GM19468 (cell line): ENCODE measurements at regions not wholly inside any gene's neighbourhood (a gene's known extent, or its start where the extent isn't known, plus 50 kb on each side); places are given as distances from the start of the nearest gene placed in this dataset.
"Not testable (repeated sequence)": the region's sequence is repeated elsewhere in the genome, so short reads cannot be mapped to it uniquely, and the experiment has no call there.

Source experiments
- ATAC-seq: cut with Tn5 transposase; IDR thresholded peaks from one replicate; pipeline ENCODE4 v1.9.1; 2021; ENCODE audit warnings: mild to moderate bottlenecking, moderate library complexity, moderate number of reproducible peaks; ENCODE audit not compliant: unreplicated experiment; ENCODE audit errors: extremely low read depth

- ATAC-seq: no peak
Observed at GRCh38 chr13:19362946-19363510, 181.4 kb upstream of the TUBA3C start.

DNA sequence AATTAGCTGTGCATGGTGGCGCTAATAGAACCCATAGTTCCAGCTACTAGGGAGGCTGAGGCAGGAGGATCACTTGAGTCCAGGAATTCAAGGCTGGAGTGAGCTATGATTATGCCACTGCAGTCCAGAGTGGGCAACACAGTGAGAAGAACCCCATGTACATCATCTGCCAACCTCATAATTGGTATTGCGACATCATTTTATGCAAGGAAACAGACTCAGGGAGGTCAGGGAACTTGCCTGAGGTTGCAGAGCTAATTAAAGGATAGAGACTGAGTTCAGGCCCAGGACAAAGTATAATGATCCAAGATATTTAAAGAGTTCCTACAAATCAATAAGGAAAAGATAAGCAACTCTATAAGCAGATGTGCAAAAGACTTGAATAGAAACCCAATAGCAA lies 178.1 kb upstream of the TUBA3C start:
- not testable (repeated sequence) for ATAC-seq

GRCh38 chr13:19345916-19346422 lies 164.3 kb upstream of the TUBA3C start:
- no peak for ATAC-seq

- no peak for ATAC-seq
Observed at GRCh38 chr13:19345158-19345557, 163.5 kb upstream of the TUBA3C start.

DNA sequence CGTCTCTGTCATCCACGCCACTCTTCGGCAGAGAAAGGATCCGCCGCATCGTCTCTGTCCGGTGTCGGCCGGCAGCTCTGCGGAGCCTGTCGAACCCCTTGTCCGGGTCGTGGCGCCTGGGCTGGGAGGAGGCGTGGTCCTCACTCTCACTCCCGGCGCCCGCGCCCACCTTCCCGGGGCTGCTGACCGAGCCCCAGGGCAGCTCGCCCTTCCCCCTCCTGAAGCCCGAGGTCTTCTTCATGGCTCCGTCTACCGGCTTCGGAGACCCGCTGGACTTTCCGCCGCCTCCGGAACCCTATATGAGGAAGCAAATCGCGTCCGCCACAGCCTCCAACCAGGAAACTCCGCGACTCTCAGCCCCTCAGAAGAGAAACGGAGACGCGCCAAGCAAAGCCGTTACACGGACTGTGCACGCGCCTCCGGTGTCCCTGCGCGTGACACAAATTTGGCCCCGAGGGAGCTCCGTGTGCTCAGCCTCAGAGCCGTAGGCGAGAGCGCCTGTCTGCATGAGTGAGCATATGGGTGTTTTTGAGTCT lies 163.0 kb upstream of the TUBA3C start:
- peak; percentile 50 for ATAC-seq

- ATAC-seq: no peak
Observed at GRCh38 chr13:19332378-19332777, 150.8 kb upstream of the TUBA3C start.

GRCh38 chr13:19329365-19329764 lies 147.7 kb upstream of the TUBA3C start:
- no peak for ATAC-seq

DNA sequence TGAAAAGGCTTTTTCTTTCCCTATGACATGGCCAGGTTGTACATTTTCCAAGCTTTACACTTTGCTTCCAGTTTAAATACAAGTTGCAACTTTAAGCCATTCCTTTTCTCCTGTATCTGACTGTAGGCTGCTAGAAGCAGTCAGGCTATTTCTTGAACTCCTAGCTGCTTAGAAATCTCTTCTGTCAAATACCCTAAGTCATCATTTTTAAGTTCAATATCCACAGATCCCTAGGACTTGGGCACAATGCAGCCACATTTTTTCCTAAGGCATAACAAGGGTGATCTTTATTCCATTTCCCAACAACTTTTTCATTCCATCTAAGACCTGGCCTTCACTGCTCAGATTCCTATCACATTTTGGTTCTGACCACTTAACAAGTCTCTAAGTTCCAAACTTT lies 142.7 kb upstream of the TUBA3C start:
- ATAC-seq: no peak

- no peak for ATAC-seq
Observed at GRCh38 chr13:19321222-19321621, 139.6 kb upstream of the TUBA3C start.

DNA sequence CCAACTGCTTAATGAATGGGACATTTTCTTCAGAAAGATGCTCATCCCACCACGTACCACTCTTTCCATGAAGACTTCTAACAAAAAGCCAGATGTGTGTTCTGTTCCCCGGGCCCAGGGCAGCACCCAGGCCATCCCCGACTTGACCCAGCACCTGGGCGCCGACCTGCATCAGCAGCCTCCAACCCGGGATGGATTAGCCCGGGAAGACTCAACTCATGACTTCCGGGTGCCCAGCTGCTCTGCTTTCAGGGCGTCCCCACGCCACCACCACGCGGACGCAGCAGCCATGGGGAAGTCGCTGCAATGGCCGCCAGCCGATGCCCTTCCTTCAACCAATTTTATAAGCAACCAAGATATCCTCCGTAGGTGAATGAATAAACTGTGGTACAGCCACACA lies 123.8 kb upstream of the TUBA3C start:
- ATAC-seq: no peak

DNA sequence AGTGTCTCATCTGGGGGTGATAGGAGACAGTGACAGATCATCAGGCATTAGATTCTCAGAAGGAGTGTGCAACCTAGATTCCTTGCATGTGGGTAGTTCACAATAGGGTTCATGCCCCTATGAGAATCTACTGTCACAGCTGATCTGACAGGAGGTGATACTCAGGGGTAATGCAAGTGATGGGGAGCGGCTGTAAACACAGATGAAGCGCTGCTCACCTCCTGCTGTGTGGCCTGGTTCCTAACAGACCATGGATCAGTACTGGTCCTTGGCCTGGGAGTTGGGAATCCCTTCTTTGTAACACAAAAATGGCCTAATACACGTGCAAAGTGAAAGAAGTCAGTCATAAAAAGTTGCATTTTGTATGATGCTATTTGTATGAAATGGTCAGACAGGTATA lies 107.6 kb upstream of the TUBA3C start:
- ATAC-seq: no peak

DNA sequence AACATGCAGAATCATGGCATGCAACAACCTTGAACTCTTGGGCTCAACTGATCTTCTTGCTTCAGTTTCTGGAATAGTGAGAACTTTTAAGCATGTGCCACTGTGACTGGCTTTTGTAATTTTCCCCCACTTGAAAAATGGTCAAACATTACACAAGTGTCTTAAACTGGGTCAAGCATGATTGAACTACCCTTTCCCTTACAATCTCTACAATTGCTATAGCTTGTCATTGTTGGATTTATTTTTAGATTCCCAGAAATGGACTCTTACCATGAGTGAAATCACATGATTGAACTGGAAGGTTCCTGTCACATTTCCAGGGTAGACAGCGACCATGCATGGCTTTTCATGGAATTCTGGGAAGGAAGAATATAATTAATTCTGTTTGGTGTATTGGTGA lies 102.2 kb upstream of the TUBA3C start:
- ATAC-seq: no peak

DNA sequence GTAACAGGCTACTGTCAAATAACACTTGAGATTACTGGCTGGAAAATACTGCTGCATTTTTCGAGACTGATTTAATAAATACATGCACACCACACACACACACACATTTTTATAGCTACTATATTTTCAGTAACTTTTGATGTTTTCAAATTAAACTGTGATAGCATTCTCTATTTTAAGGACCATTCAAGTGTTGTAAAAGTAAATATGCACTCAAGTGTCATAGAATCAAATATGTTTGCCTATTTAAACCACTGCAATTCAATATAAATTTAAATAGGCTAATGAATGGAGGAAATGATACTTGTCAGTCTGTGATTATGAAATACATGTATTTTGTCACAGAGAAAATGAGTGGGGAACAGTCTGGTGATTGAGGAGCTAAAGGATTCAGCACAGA lies 86.7 kb upstream of the TUBA3C start:
- no peak for ATAC-seq

DNA sequence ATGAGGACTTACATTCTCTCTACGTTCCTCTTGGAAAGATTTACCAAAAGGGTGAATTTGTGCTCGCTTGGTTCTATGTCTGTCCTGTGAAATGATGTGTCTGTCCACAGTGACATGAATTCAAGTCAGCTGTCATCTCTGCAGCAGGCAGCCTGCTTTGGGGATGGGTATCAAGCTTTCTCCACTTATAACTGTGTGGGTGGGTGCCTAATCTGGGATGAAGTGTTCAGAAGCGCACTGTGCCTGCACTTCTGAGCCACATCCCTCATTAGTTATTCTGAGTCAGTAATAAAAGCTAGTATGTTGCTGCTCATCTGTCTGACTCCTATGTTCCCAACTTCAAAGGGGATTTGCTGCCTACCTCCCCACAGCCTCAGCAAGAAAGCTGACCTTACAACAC lies 86.1 kb upstream of the TUBA3C start:
- no peak for ATAC-seq

- no peak for ATAC-seq
Observed at GRCh38 chr13:19266979-19267378, 85.4 kb upstream of the TUBA3C start.

GRCh38 chr13:19264711-19265110 lies 83.1 kb upstream of the TUBA3C start:
- ATAC-seq: no peak

DNA sequence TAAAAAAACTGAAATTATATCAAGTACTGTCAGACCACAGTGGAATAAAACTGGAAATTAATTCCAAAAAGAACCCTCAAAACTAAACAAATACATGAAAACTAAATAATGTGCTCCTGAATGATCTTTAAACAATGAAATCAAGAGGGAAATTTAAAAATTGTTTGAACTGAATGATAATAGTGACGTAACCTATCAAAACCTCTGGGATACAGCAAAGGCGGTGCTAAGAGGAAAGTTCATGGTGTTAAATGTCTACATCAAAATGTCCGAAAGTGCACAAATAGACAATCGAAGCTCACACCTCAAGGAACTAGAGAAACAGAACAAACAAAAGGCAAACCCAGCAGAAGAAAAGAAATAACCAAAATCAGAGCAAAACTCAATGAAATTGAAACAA lies 70.8 kb upstream of the TUBA3C start:
- ATAC-seq: no peak

GRCh38 chr13:19239114-19239860 lies 57.7 kb upstream of the TUBA3C start:
- no peak for ATAC-seq
